SK-N-SH (cell line): ENCODE measurements at regions not wholly inside any gene's neighbourhood (a gene's known extent, or its start where the extent isn't known, plus 50 kb on each side); places are given as distances from the start of the nearest gene placed in this dataset.

ENCODE experiments used
- CTCF ChIA-PET: fragments of 300-600, 350-600 bp; formaldehyde crosslinking; extraction: SDS; loops from one replicate; lab custom pipeline; 2021; lab: Yijun Ruan, JAX
- POLR2A ChIA-PET: fragments of 350-600 bp; sonication (Branson Sonifier 250); formaldehyde crosslinking; extraction: SDS; loops from one replicate; lab custom pipeline; 2020; ENCODE audit warnings: antibody characterized with exemption, inconsistent platforms; lab: Yijun Ruan, JAX
- DNase-seq: peaks from one replicate; pipeline ENCODE4 v3.0.0; 2012
- H2AFZ ChIP-seq: fragments of 200-600 bp; sonication (generic); 2 replicates; pipeline ENCODE4 v1.8.1; 2016; ENCODE audit warnings: antibody characterized with exemption, mild to moderate bottlenecking, low read depth
- H3F3A ChIP-seq: fragments of 200-600 bp; sonication (generic); replicated peaks from 2 replicates; pipeline ENCODE3; 2016; ENCODE audit warnings: antibody characterized with exemption, mild to moderate bottlenecking; ENCODE audit not compliant: insufficient read depth
- H3K27ac ChIP-seq, 2 experiments: fragments of 200-500 bp in 1 of 2; fragments of 200-600 bp in 1 of 2; sonication (Bioruptor generic) in 1 of 2; sonication (generic), shearing (Covaris generic) in 1 of 2; 2 replicates each; pipeline versions ENCODE4 v1.5.1 to v1.6.1; 2014 to 2016; ENCODE audit warnings: low read depth in 2 of 2, inconsistent platforms in 1 of 2, low read length in 1 of 2, mild to moderate bottlenecking in 1 of 2, mixed read lengths in 1 of 2
- H3K27me3 ChIP-seq: fragments of 200-600 bp; sonication (generic), shearing (Covaris generic); 2 replicates; pipeline ENCODE4 v1.6.1; 2016; ENCODE audit warnings: mixed run types; ENCODE audit not compliant: insufficient read depth
- H3K36me3 ChIP-seq, 2 experiments: fragments of 200-500 bp in 1 of 2; fragments of 200-600 bp in 1 of 2; sonication (Bioruptor generic) in 1 of 2; sonication (generic) in 1 of 2; replicated peaks in 1 of 2; 2 replicates each; pipeline versions ENCODE3 to v1.5.1; 2014 to 2016; ENCODE audit warnings: low read length in 1 of 2, mild to moderate bottlenecking in 1 of 2; ENCODE audit not compliant: insufficient read depth in 2 of 2, control insufficient read depth in 1 of 2
- H3K4me1 ChIP-seq, 2 experiments: fragments of 200-500 bp in 1 of 2; fragments of 200-600 bp in 1 of 2; sonication (Bioruptor generic) in 1 of 2; sonication (generic), shearing (Covaris generic) in 1 of 2; 2 replicates each; pipeline versions ENCODE4 v1.5.1 to v1.6.1; 2014 to 2016; ENCODE audit warnings: low read depth in 1 of 2, low read length in 1 of 2, mixed run types in 1 of 2; ENCODE audit not compliant: insufficient read depth in 2 of 2, control insufficient read depth in 1 of 2
- H3K4me2 ChIP-seq: fragments of 200-600 bp; sonication (generic), shearing (Covaris generic); 2 replicates; pipeline ENCODE4 v1.6.1; 2017; ENCODE audit warnings: mixed run types
- H3K4me3 ChIP-seq, 2 experiments: fragments of 200-500 bp in 1 of 2; fragments of 200-600 bp in 1 of 2; sonication (Bioruptor generic) in 1 of 2; sonication (generic), shearing (Covaris generic) in 1 of 2; 2 replicates each; pipeline versions ENCODE4 v1.5.1 to v1.8.1; 2014 to 2016; ENCODE audit warnings: low read depth in 2 of 2, inconsistent platforms in 1 of 2, low read length in 1 of 2, mild to moderate bottlenecking in 1 of 2, mixed read lengths in 1 of 2, moderate library complexity in 1 of 2
- H3K79me2 ChIP-seq: fragments of 200-600 bp; sonication (generic); 2 replicates; pipeline ENCODE4 v1.8.1; 2017; ENCODE audit warnings: mild to moderate bottlenecking; ENCODE audit not compliant: insufficient read depth
- H3K9ac ChIP-seq: fragments of 200-600 bp; sonication (generic); 2 replicates; pipeline ENCODE4 v1.6.1; 2017; ENCODE audit warnings: mixed run types
- H3K9me2 ChIP-seq: fragments of 200-600 bp; sonication (generic); 2 replicates; pipeline ENCODE4 v1.6.1; 2017; ENCODE audit warnings: mixed run types
- H3K9me3 ChIP-seq: fragments of 200-600 bp; sonication (generic); 2 replicates; pipeline ENCODE4 v1.6.1; 2017; ENCODE audit warnings: mixed run types, mild to moderate bottlenecking, moderate library complexity
- H4K20me1 ChIP-seq: fragments of 200-600 bp; sonication (generic); 2 replicates; pipeline ENCODE4 v1.6.1; 2017; ENCODE audit warnings: mild to moderate bottlenecking, mixed run types; ENCODE audit not compliant: insufficient read depth
- CTCF ChIP-seq: fragments of 200-600 bp; sonication (generic); IDR thresholded peaks from 2 replicates; pipeline ENCODE4 v1.6.1; 2017; ENCODE audit warnings: antibody characterized with exemption, mild to moderate bottlenecking, moderate library complexity
- EZH2phosphoT487 ChIP-seq: fragments of 200-600 bp; sonication (generic); IDR thresholded peaks from 2 replicates; pipeline ENCODE4 v1.6.1; 2017; ENCODE audit warnings: low read depth, mixed run types, mild to moderate bottlenecking, antibody characterized with exemption, moderate library complexity, borderline replicate concordance
- FOSL2 ChIP-seq: IDR thresholded peaks from 2 replicates; pipeline ENCODE4 v1.4.0; 2012; ENCODE audit warnings: low read depth, mild to moderate bottlenecking, moderate library complexity, borderline replicate concordance
- FOXM1 ChIP-seq: IDR thresholded peaks from 2 replicates; pipeline ENCODE4 v1.4.0; 2012; ENCODE audit warnings: low read depth, mild to moderate bottlenecking
- GATA2 ChIP-seq: sonication (generic); formaldehyde crosslinking; IDR thresholded peaks from 2 replicates; pipeline ENCODE4 v1.5.0; 2020; ENCODE audit warnings: mild to moderate bottlenecking, missing genetic modification reagents
- IRF3 ChIP-seq: fragments of 150-350 bp; IDR thresholded peaks from 2 replicates; pipeline ENCODE4 v1.6.1; 2016; ENCODE audit warnings: mild to moderate bottlenecking, low read depth, low read length
- POLR2AphosphoS5 ChIP-seq: IDR thresholded peaks from 2 replicates; pipeline ENCODE4 v1.6.1; 2012; ENCODE audit warnings: low read depth, low read length
- RAD21 ChIP-seq: IDR thresholded peaks from 2 replicates; pipeline ENCODE4 v1.6.1; 2012; ENCODE audit warnings: mild to moderate bottlenecking, low read length
- RXRA ChIP-seq: IDR thresholded peaks from 2 replicates; pipeline ENCODE4 v1.4.0; 2012; ENCODE audit warnings: low read depth, mild to moderate bottlenecking, borderline replicate concordance
- SIN3A ChIP-seq: IDR thresholded peaks from 2 replicates; pipeline ENCODE4 v1.6.1; 2012; ENCODE audit warnings: low read depth, mild to moderate bottlenecking, low read length, moderate library complexity, borderline replicate concordance
- SMC3 ChIP-seq: IDR thresholded peaks from 2 replicates; pipeline ENCODE4 v1.6.1; 2012; ENCODE audit warnings: low read depth, low read length, improper control_type of control experiment
- TAF1 ChIP-seq: IDR thresholded peaks from 2 replicates; pipeline ENCODE4 v1.6.1; 2012; ENCODE audit warnings: low read depth, mild to moderate bottlenecking, low read length, moderate library complexity, borderline replicate concordance
- TCF12 ChIP-seq: IDR thresholded peaks from 2 replicates; pipeline ENCODE4 v1.4.0; 2012
- USF1 ChIP-seq: IDR thresholded peaks from 2 replicates; pipeline ENCODE4 v1.4.0; 2012; ENCODE audit warnings: low read depth, borderline replicate concordance
- YY1 ChIP-seq: IDR thresholded peaks from 2 replicates; pipeline ENCODE4 v1.4.0; 2012; ENCODE audit warnings: low read depth, mild to moderate bottlenecking
- ZBTB33 ChIP-seq: IDR thresholded peaks from 2 replicates; pipeline ENCODE4 v1.4.0; 2012; ENCODE audit warnings: low read depth, borderline replicate concordance
- WGBS: methylation state at CpG from one replicate; pipeline ENCODE4 v1.1.6; 2017; ENCODE audit warnings: low lambda C conversion rate; 5-methylcytosine and 5-hydroxymethylcytosine counted together
- TF ChIP-seq, protein P1 (sequence below): IDR thresholded peaks from 2 replicates; pipeline ENCODE4 v1.4.0; 2012; ENCODE audit warnings: low read depth

DNA sequence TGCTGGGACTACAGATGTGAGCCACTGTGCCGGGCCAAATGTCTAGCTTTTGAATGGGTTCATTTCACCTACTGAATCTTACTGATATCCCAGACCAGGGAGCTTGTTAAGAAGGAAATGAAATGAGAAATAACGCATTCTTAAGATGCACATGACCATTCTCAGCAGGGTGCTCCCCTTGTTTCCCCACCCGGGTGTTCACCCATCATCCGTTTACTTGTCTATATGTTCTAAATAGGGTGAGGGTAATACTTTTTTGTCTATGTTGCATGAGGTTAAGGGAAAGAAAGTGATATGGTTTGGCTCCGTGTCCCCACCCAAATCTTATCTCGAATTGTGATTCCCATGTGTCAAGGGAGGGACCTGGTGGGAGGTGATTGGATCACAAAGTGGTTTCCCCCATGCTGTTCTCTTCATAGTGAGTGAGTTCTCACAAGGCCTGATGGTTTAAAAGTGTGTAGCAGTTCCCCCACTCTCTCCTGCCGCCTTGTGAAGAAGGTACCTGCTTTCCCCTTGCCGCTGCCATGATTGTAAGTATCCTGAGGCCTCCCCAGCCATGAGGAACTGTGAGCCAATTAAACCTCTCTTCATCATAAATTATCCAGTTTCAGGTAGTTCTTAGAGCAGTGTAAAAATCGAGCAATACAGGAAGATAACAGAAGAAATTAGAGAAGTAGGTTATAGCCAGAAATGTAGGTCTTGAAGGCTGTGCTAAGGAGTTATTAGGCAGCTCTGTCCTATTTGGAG is 129.1 kb downstream of the DDX1 start:
- H3K9me2 ChIP-seq = no peaks in the 10 kb centered on the region
- H3K4me2 ChIP-seq = no peak overlapping the region

More for the DNA sequence above, 129.1 kb downstream of the DDX1 start:
- H3K9ac ChIP-seq = no peak overlapping the region
- H3K4me3 ChIP-seq = no peak overlapping the region
- H3K79me2 ChIP-seq = no peaks in the 10 kb centered on the region
- ChIA-PET POLR2A (no interaction called here), CTCF (interaction anchor here (0.6 to 2.4 kb wide), 4 partner anchors 11 to 17 kb away, joined by 3 to 8 read pairs (median 4); no protein-coding TSS in a partner anchor)
- no peak overlapping the region for H2AFZ ChIP-seq
- H3K27me3 ChIP-seq = no peaks in the 10 kb centered on the region
- no peaks in the 10 kb centered on the region for H4K20me1 ChIP-seq
- no peak overlapping the region for H3K27ac ChIP-seq
- no peak for DNase-seq
- WGBS = 30% methylated on average over 9 of the region's 9 CpGs
- no peak for TF ChIP-seq FOXM1
- no peak for TF ChIP-seq TAF1
- no peak for TF ChIP-seq USF1
- TF ChIP-seq TCF12 = no peak
- no peak for TF ChIP-seq SMC3
- TF ChIP-seq POLR2AphosphoS5 = no peak
- TF ChIP-seq IRF3 = no peak
- TF ChIP-seq SIN3A = no peak
- no peak for TF ChIP-seq CTCF
- TF ChIP-seq, protein P1, sequence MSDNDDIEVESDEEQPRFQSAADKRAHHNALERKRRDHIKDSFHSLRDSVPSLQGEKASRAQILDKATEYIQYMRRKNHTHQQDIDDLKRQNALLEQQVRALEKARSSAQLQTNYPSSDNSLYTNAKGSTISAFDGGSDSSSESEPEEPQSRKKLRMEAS = no peak
- TF ChIP-seq ZBTB33 = no peak
- TF ChIP-seq RAD21 = no peak
- no peak for TF ChIP-seq FOSL2
- no peak for TF ChIP-seq RXRA
- no peak for TF ChIP-seq EZH2phosphoT487
- no peak for TF ChIP-seq GATA2 (CRISPR knock-in tag)
- TF ChIP-seq YY1 = no peak
- H3K4me1 ChIP-seq = peaks cover 0 to 4% of the 10 kb centered on the region in 2 experiments; a peak in 1 of 4 replicates
- no peaks in the 10 kb centered on the region for H3K36me3 ChIP-seq
- no peaks in the 10 kb centered on the region for H3F3A ChIP-seq
- H3K9me3 ChIP-seq = no peaks in the 10 kb centered on the region
